Natural killer cell treated with Interleukin-12 subunit alpha and Interleukin-12 subunit beta and Interleukin-15 and Interleukin-18, amount 100 ng/mL, for 72 hours (primary cell): ENCODE measurements at regions not wholly inside any gene's neighbourhood (a gene's known extent, or its start where the extent isn't known, plus 50 kb on each side); places are given as distances from the start of the nearest gene placed in this dataset.

Experiments
- ATAC-seq, 2 donors: fragments of 150-1000 bp; cut with Tn5 transposase in 1 of 2; sonication (Bioruptor Pico), chemical (Tn5 transposase) in 1 of 2; 2 replicates each; pipeline ENCODE4 v1.10.0; 2021
- DNase-seq: peaks from one replicate; pipeline ENCODE4 v3.0.0; 2022; ENCODE audit warnings: low spot score
- H3K27ac Mint-ChIP-seq, 2 donors: 1 replicate in 1 of 2; 2 replicates in 1 of 2; pipeline ENCODE4 v1.8.0; 2022; ENCODE audit warnings: mixed read lengths in 2 of 2, mild to moderate bottlenecking in 1 of 2, moderate library complexity in 1 of 2
- H3K27me3 Mint-ChIP-seq, 2 donors: 1 replicate in 1 of 2; 2 replicates in 1 of 2; pipeline ENCODE4 v1.8.0; 2022; ENCODE audit warnings: mixed read lengths in 2 of 2
- H3K36me3 Mint-ChIP-seq: one replicate; pipeline ENCODE4 v1.8.0; 2022; ENCODE audit warnings: mixed read lengths
- H3K4me1 Mint-ChIP-seq, 2 donors: 1 replicate in 1 of 2; 2 replicates in 1 of 2; pipeline ENCODE4 v1.8.0; 2022; ENCODE audit warnings: low read depth in 2 of 2, mixed read lengths in 2 of 2, mild to moderate bottlenecking in 1 of 2
- H3K4me3 Mint-ChIP-seq: one replicate; pipeline ENCODE4 v1.8.0; 2022; ENCODE audit warnings: mixed read lengths
- H3K9me3 Mint-ChIP-seq: 2 replicates; pipeline ENCODE4 v1.8.0; 2022; ENCODE audit warnings: mixed read lengths

- H3K27ac Mint-ChIP-seq = no peak overlapping the region
- no peaks in the 10 kb centered on the region for H3K9me3 Mint-ChIP-seq
- no peaks in the 10 kb centered on the region for H3K27me3 Mint-ChIP-seq
- no peak overlapping the region for H3K4me3 Mint-ChIP-seq
- H3K4me1 Mint-ChIP-seq = no peaks in the 10 kb centered on the region
- ATAC-seq = no peak
- H3K36me3 Mint-ChIP-seq = no peaks in the 10 kb centered on the region
- no peak for DNase-seq
Measured at GRCh38 chr18:10190564-10190963, 263.9 kb upstream of the APCDD1 start.

GRCh38 chr18:10193444-10193843 is 261.0 kb upstream of the APCDD1 start:
- Mint-ChIP-seq H3K4me1 (no peaks in the 10 kb centered on the region), H3K9me3 (no peaks in the 10 kb centered on the region), H3K36me3 (no peaks in the 10 kb centered on the region), H3K27ac (no peak overlapping the region), H3K4me3 (no peak overlapping the region), H3K27me3 (no peaks in the 10 kb centered on the region)
- no peak for ATAC-seq
- DNase-seq = no peak

GRCh38 chr18:10194592-10194991 is 259.8 kb upstream of the APCDD1 start:
- ATAC-seq (no peak), DNase-seq (no peak)
- Mint-ChIP-seq H3K9me3 (no peaks in the 10 kb centered on the region), H3K4me1 (no peaks in the 10 kb centered on the region), H3K4me3 (no peak overlapping the region), H3K36me3 (no peaks in the 10 kb centered on the region), H3K27ac (no peak overlapping the region), H3K27me3 (no peaks in the 10 kb centered on the region)

DNA sequence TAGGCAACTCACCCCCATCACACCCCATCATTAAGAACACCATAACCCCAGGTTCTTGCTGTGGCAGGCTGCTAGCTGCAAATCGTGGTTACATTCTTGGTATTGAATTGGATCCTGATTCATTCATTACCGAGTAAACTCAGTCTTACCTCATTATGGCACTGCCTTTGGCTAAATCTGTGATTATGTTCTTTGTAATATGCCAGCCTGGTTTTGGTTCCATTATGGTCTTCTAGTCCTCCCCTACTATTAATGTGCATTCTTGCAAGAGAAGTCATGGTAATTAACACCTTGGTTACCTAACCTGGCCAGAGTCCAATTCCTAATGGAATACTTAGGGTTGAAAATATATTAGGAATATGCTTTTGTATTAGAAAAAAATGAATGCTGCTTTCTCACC is 258.9 kb upstream of the APCDD1 start:
- Mint-ChIP-seq H3K27ac (no peak overlapping the region), H3K4me1 (no peaks in the 10 kb centered on the region), H3K9me3 (no peaks in the 10 kb centered on the region), H3K36me3 (no peaks in the 10 kb centered on the region), H3K27me3 (no peaks in the 10 kb centered on the region), H3K4me3 (no peak overlapping the region)
- no peak for ATAC-seq
- no peak for DNase-seq

- no peak overlapping the region for H3K4me3 Mint-ChIP-seq
- ATAC-seq (no peak), DNase-seq (no peak)
- H3K27me3 Mint-ChIP-seq = no peaks in the 10 kb centered on the region
- no peaks in the 10 kb centered on the region for H3K36me3 Mint-ChIP-seq
- no peaks in the 10 kb centered on the region for H3K4me1 Mint-ChIP-seq
- H3K9me3 Mint-ChIP-seq = no peaks in the 10 kb centered on the region
- no peak overlapping the region for H3K27ac Mint-ChIP-seq
Measured at GRCh38 chr18:10197097-10197496, 257.3 kb upstream of the APCDD1 start.

- peaks cover 2 to 3% of the 10 kb centered on the region in 2 donors for H3K27me3 Mint-ChIP-seq
- ATAC-seq = no peak
- no peak for DNase-seq
Measured at GRCh38 chr18:10201226-10201625, 253.2 kb upstream of the APCDD1 start.

DNA sequence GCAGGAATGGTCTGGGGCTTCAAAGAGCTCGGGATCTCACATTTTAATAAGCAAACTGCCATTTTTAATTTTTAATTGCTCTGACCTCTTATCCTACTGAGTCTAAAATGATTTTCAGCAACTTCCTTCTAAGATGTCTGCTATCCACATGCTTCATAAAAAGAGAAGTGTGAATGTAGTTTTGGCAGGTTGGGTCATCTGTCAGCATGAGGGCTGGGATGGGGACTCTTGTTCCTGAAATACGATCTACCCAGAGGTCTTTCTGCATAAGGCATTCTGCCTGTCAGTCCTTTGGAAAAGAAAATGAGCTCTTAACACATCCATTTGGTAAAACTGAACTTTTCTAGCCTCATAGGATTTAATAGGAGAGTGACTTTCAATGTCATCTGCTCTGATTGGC is 252.8 kb upstream of the APCDD1 start:
- peaks cover 6% of the 10 kb centered on the region in 2 donors for H3K27me3 Mint-ChIP-seq

More at GRCh38 chr18:10201226-10201625, 253.2 kb upstream of the APCDD1 start:
- Mint-ChIP-seq H3K36me3 (no peaks in the 10 kb centered on the region), H3K27ac (no peak overlapping the region), H3K9me3 (no peaks in the 10 kb centered on the region), H3K4me3 (no peak overlapping the region), H3K4me1 (no peaks in the 10 kb centered on the region)

GRCh38 chr18:10202845-10203321 is 251.6 kb upstream of the APCDD1 start:
- ATAC-seq (no peak), DNase-seq (no peak)
- Mint-ChIP-seq H3K27me3 (peaks cover 6 to 10% of the 10 kb centered on the region in 2 donors), H3K4me3 (no peak overlapping the region), H3K27ac (no peak overlapping the region), H3K4me1 (no peaks in the 10 kb centered on the region), H3K36me3 (no peaks in the 10 kb centered on the region), H3K9me3 (no peaks in the 10 kb centered on the region)

More for the DNA sequence above, 252.8 kb upstream of the APCDD1 start:
- DNase-seq = no peak
- no peak for ATAC-seq
- Mint-ChIP-seq H3K4me1 (no peaks in the 10 kb centered on the region), H3K4me3 (no peak overlapping the region), H3K27ac (no peak overlapping the region), H3K9me3 (no peaks in the 10 kb centered on the region), H3K36me3 (no peaks in the 10 kb centered on the region)

- Mint-ChIP-seq H3K36me3 (no peaks in the 10 kb centered on the region), H3K27me3 (peaks cover 6 to 10% of the 10 kb centered on the region in 2 donors), H3K4me3 (no peak overlapping the region), H3K9me3 (no peaks in the 10 kb centered on the region), H3K4me1 (no peaks in the 10 kb centered on the region), H3K27ac (no peak overlapping the region)
- no peak for DNase-seq
- no peak for ATAC-seq
Measured at GRCh38 chr18:10205151-10205550, 249.3 kb upstream of the APCDD1 start.

GRCh38 chr18:10207682-10208345 is 246.6 kb upstream of the APCDD1 start:
- no peak for ATAC-seq
- Mint-ChIP-seq H3K36me3 (no peaks in the 10 kb centered on the region), H3K27me3 (peaks cover 8 to 10% of the 10 kb centered on the region in 2 donors)

DNA sequence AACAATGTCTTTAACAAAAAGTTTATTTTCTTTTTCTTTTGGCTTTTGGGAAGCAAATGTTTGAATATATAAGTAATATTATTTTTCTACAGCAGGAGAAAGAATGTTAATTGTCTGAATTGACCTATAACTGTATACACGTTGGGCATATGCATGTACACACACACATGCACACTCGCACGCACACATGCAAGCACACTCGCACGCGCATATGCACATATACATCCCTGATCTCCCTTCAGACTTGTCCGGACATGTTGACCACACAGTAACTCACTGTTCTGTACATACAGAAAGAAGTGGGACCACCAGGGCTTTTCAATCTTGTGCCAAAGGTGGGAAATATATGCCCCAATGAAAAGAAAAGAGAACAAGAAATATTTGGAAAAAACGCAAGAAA is 245.1 kb upstream of the APCDD1 start:
- H3K9me3 Mint-ChIP-seq = no peaks in the 10 kb centered on the region
- ATAC-seq = no peak
- H3K36me3 Mint-ChIP-seq = no peaks in the 10 kb centered on the region
- DNase-seq = no peak
- H3K27ac Mint-ChIP-seq = no peak overlapping the region
- peaks cover 8 to 10% of the 10 kb centered on the region in 2 donors for H3K27me3 Mint-ChIP-seq
- no peak overlapping the region for H3K4me3 Mint-ChIP-seq
- H3K4me1 Mint-ChIP-seq = no peaks in the 10 kb centered on the region

More at GRCh38 chr18:10207682-10208345, 246.6 kb upstream of the APCDD1 start:
- Mint-ChIP-seq H3K4me3 (no peak overlapping the region), H3K9me3 (no peaks in the 10 kb centered on the region), H3K27ac (no peak overlapping the region), H3K4me1 (no peaks in the 10 kb centered on the region)
- DNase-seq = no peak

DNA sequence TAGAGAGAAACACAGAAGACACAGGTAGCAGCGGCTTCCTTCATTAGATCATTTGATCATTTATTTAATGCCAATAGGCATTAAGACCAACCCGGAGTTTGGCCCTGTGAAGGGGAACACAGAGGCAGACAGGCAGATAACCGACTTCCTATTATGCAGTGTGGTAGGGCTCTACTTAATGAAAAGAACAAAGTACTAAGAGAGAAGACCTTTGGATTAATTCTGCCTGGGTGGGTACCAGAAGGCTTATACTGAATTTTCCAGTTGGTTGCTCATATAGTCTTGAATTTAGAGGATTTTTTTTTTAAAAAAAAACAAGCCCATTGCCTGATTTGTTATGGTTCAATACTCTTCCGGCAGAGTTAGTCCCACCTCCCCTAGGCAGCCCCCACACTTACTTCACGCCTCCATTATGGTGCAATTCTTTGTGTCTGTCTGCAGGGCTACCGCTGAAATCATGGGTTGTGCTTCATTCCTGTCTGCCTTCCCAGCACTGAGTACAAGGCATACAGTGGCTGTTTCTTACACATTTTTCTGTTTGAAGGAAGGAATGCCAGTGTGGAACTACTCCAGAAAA is 244.3 kb upstream of the APCDD1 start:
- Mint-ChIP-seq H3K27ac (no peak overlapping the region), H3K9me3 (no peaks in the 10 kb centered on the region), H3K4me3 (no peak overlapping the region), H3K36me3 (no peaks in the 10 kb centered on the region), H3K27me3 (peaks cover 8 to 10% of the 10 kb centered on the region in 2 donors), H3K4me1 (no peaks in the 10 kb centered on the region)
- no peak for ATAC-seq
- no peak for DNase-seq

DNA sequence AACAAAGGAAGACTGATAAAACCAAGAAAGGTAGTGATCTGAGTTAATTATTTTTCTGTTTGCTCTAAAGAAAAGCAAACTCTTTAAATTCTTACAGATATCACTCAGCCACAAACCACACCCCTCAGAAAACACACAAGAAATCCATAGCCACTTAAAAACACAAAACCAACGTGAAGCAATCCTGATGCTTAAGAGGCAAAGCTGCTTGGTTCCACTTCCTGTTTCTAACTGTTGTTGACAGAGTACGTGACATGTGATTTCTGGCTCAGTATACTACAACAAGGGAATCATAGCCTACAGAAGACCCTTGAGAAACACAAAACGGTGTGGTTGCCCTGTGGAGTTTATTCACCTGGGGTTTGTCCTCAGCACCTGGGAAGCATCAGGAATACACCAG is 240.9 kb upstream of the APCDD1 start:
- Mint-ChIP-seq H3K27ac (no peak overlapping the region), H3K27me3 (peaks cover 5 to 7% of the 10 kb centered on the region in 2 donors), H3K9me3 (no peaks in the 10 kb centered on the region), H3K36me3 (no peaks in the 10 kb centered on the region), H3K4me3 (no peak overlapping the region), H3K4me1 (no peaks in the 10 kb centered on the region)
- DNase-seq (no peak), ATAC-seq (no peak)

- Mint-ChIP-seq H3K4me1 (no peaks in the 10 kb centered on the region), H3K4me3 (no peak overlapping the region), H3K27ac (no peak overlapping the region), H3K27me3 (peaks cover 5 to 7% of the 10 kb centered on the region in 2 donors), H3K36me3 (no peaks in the 10 kb centered on the region), H3K9me3 (no peaks in the 10 kb centered on the region)
- ATAC-seq (no peak), DNase-seq (no peak)
Measured at GRCh38 chr18:10215446-10215845, 239.0 kb upstream of the APCDD1 start.
